22Rv1 (cell line): ENCODE measurements at regions not wholly inside any gene's neighbourhood (a gene's known extent, or its start where the extent isn't known, plus 50 kb on each side); places are given as distances from the start of the nearest gene placed in this dataset.

Experiments used
- H3K27ac ChIP-seq: fragments of 450-650 bp; 2 replicates; pipeline ENCODE4 v1.5.1; 2017
- ZFX ChIP-seq: fragments of 450-650 bp; IDR thresholded peaks from 2 replicates; pipeline ENCODE4 v1.6.1; 2017; ENCODE audit warnings: antibody characterized with exemption, borderline replicate concordance
- TF ChIP-seq, protein P1 (sequence below): fragments of 450-650 bp; IDR thresholded peaks from 2 replicates; pipeline ENCODE4 v1.5.1; 2017; ENCODE audit warnings: mild to moderate bottlenecking

- TF ChIP-seq, protein P1, sequence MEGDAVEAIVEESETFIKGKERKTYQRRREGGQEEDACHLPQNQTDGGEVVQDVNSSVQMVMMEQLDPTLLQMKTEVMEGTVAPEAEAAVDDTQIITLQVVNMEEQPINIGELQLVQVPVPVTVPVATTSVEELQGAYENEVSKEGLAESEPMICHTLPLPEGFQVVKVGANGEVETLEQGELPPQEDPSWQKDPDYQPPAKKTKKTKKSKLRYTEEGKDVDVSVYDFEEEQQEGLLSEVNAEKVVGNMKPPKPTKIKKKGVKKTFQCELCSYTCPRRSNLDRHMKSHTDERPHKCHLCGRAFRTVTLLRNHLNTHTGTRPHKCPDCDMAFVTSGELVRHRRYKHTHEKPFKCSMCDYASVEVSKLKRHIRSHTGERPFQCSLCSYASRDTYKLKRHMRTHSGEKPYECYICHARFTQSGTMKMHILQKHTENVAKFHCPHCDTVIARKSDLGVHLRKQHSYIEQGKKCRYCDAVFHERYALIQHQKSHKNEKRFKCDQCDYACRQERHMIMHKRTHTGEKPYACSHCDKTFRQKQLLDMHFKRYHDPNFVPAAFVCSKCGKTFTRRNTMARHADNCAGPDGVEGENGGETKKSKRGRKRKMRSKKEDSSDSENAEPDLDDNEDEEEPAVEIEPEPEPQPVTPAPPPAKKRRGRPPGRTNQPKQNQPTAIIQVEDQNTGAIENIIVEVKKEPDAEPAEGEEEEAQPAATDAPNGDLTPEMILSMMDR, result no peak
- TF ChIP-seq ZFX, result no peak
- no peak overlapping the region for H3K27ac ChIP-seq
These were observed 635.1 kb downstream of the EPHA7 start for GRCh38 chr6:92784235-92784634.

GRCh38 chr6:92779746-92780145 lies 639.6 kb downstream of the EPHA7 start:
- no peak for TF ChIP-seq ZFX
- TF ChIP-seq, protein P1, result no peak
- H3K27ac ChIP-seq, result no peak overlapping the region

- H3K27ac ChIP-seq, result no peak overlapping the region
- TF ChIP-seq ZFX, result no peak
- TF ChIP-seq, protein P1, result peak; percentile 80
These were observed 642.1 kb downstream of the EPHA7 start for GRCh38 chr6:92777146-92777740.

DNA sequence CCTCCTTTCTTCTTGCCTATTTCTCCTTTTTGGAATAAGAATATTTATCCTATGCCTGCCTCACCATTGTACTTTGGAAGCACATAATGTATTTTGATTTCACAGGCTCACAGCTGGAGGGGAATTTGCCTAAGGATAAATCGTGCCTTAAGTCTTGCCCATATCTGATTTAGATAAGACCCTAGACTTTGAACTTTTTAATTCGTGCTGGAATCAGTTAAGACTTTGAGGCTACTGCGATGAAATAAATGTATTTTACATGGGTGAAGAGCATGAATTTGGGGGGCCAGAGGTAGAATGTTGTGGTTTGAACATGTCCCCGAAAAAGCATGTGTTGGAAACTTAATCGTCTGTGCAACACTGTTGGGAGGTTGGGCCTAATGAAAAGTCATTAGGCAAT lies 648.8 kb downstream of the EPHA7 start:
- H3K27ac ChIP-seq, result no peak overlapping the region
- TF ChIP-seq, protein P1, result no peak
- no peak for TF ChIP-seq ZFX

GRCh38 chr6:92767101-92767500 lies 652.3 kb downstream of the EPHA7 start:
- TF ChIP-seq, protein P1, result no peak
- no peak for TF ChIP-seq ZFX
- no peak overlapping the region for H3K27ac ChIP-seq

DNA sequence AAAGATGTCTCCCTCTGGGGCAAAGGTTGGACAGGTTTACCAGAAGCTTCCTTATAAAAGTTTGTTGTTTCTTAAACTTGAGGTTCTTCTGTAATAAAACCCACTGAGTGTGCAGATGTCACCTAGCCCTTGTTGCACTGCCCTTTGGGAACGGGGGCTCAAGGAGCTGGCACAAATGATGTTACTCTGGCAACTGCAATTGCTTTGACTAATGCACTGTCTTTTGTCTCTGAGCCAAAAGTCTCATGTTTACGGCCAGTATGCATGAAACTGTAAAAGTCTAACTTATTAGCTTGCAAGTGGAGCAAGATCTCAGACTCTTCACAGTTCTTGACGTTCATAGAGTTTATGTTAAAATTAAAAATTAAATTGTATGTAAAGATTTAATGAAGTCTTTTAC lies 655.7 kb downstream of the EPHA7 start:
- no peak overlapping the region for H3K27ac ChIP-seq
- TF ChIP-seq, protein P1, result no peak
- no peak for TF ChIP-seq ZFX

- no peak overlapping the region for H3K27ac ChIP-seq
- TF ChIP-seq, protein P1, result no peak
- no peak for TF ChIP-seq ZFX
These were observed 656.1 kb downstream of the EPHA7 start for GRCh38 chr6:92763274-92763584.
